ENCODE measurements at regions not wholly inside any gene's neighbourhood (a gene's known extent, or its start where the extent isn't known, plus 50 kb on each side); places are given as distances from the start of the nearest gene placed in this dataset.

- TF ChIP-seq CTCF (IDR thresholded peaks at IDR 0.05) (no peak), POLR2A (IDR thresholded peaks at IDR 0.05) (no peak)
Observed at GRCh38 chr2:126389446-126389845, 266.5 kb upstream of the GYPC start.

All from right lobe of liver (tissue), 4 donors.